ENCODE measurements at regions not wholly inside any gene's neighbourhood (a gene's known extent, or its start where the extent isn't known, plus 50 kb on each side); places are given as distances from the start of the nearest gene placed in this dataset.

DNA sequence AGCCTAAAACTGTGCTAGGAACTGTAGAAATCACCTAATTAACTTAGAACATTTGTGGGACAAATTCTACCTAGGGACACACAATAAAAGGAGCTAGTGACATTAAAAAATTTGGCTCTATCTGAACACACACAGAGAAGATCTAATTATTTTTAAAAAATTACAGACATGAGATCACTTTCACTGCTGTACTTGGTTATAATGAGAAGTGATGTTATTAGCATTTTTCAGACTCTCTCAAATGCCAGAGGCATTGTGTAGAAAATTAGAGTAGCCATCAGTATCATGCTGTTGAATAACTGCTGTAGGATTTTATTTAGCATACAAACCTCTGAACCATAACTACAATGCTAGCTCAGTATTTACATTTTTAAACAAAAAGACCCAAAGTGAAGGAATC lies 109.1 kb upstream of the ANK2 start:
- Histone ChIP-seq H3K36me3 (ENCODE audit: insufficient read depth, low read length) (no peaks in the 10 kb centered on the region), H2AFZ (ENCODE audit: low read depth, low read length) (no peak overlapping the region), H3K79me2 (replicated peaks; ENCODE audit: insufficient read depth, low read length) (no peaks in the 10 kb centered on the region), H3F3A (ENCODE audit: insufficient read depth, low read length, poor library complexity, severe bottlenecking) (no peaks in the 10 kb centered on the region), H3K9me3 (ENCODE audit: low read length) (no peaks in the 10 kb centered on the region), H3K27ac (ENCODE audit: low read length) (no peak overlapping the region), H3K9me2 (ENCODE audit: insufficient read depth, low read length) (no peaks in the 10 kb centered on the region), H4K20me1 (ENCODE audit: insufficient read depth) (no peaks in the 10 kb centered on the region), H3K4me2 (ENCODE audit: low read length) (no peak overlapping the region), H3K9ac (ENCODE audit: low read length) (no peak overlapping the region), H3K4me3 (ENCODE audit: low read length) (no peak overlapping the region), H3K27me3 (ENCODE audit: insufficient read depth, low read depth, low read length) (no peaks in the 10 kb centered on the region)
- TF ChIP-seq EZH2 (IDR thresholded peaks at IDR 0.05; ENCODE audit: borderline replicate concordance, insufficient read depth, low read length, poor library complexity, severe bottlenecking) (no peak), SMC3 (conservative IDR thresholded peaks at IDR 0.05; ENCODE audit: poor library complexity) (no peak), MXI1 (conservative IDR thresholded peaks at IDR 0.05; ENCODE audit: poor library complexity, severe bottlenecking) (no peak), CTCF (IDR thresholded peaks at IDR 0.05; ENCODE audit: poor library complexity, severe bottlenecking) (no peak)

DNA sequence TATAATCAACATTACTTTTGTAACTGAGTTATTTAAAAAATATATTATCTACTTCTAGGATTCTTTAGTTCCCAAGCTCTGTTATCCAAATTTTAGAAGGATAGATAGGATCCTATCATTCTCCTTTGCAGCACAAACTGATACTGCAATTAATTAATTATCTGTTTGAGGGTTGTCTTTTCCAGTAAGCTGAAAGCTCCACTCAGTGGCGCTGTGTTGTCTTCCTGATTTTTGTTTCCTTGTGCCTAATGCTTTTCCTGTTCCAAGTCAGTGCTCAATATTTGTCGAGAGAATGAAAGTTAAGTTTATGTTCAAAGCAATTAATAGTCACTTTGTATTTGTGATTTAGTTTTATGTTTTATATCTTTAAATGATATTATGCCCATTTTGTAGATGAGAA lies 107.4 kb upstream of the ANK2 start:
- no peak overlapping the region for H3K4me3 ChIP-seq (ENCODE audit: low read length)
- H3K27ac ChIP-seq (ENCODE audit: low read length): no peak overlapping the region
- H3K9ac ChIP-seq (ENCODE audit: low read length): no peak overlapping the region
- H3K36me3 ChIP-seq (ENCODE audit: insufficient read depth, low read length): no peaks in the 10 kb centered on the region
- H4K20me1 ChIP-seq (ENCODE audit: insufficient read depth): no peaks in the 10 kb centered on the region
- no peaks in the 10 kb centered on the region for H3K9me3 ChIP-seq (ENCODE audit: low read length)
- no peak for TF ChIP-seq EP300 (conservative IDR thresholded peaks at IDR 0.05; ENCODE audit: poor library complexity, severe bottlenecking)
- no peak for TF ChIP-seq EZH2 (IDR thresholded peaks at IDR 0.05; ENCODE audit: borderline replicate concordance, insufficient read depth, low read length, poor library complexity, severe bottlenecking)
- no peak for TF ChIP-seq SMC3 (conservative IDR thresholded peaks at IDR 0.05; ENCODE audit: poor library complexity)
- no peak for TF ChIP-seq RAD21 (conservative IDR thresholded peaks at IDR 0.05)
- no peak for TF ChIP-seq POLR2AphosphoS5 (IDR thresholded peaks at IDR 0.05)
- no peak for TF ChIP-seq TAF1 (IDR thresholded peaks at IDR 0.05; ENCODE audit: low read depth)
- no peak for TF ChIP-seq REST (IDR thresholded peaks at IDR 0.05; ENCODE audit: borderline replicate concordance)
- TF ChIP-seq CTCF (IDR thresholded peaks at IDR 0.05; ENCODE audit: poor library complexity, severe bottlenecking): no peak
- no peak for TF ChIP-seq MXI1 (conservative IDR thresholded peaks at IDR 0.05; ENCODE audit: poor library complexity, severe bottlenecking)
- H3F3A ChIP-seq (ENCODE audit: insufficient read depth, low read length, poor library complexity, severe bottlenecking): no peaks in the 10 kb centered on the region
- H3K9me2 ChIP-seq (ENCODE audit: insufficient read depth, low read length): no peaks in the 10 kb centered on the region
- no peak overlapping the region for H2AFZ ChIP-seq (ENCODE audit: low read depth, low read length)
- H3K79me2 ChIP-seq (replicated peaks; ENCODE audit: insufficient read depth, low read length): no peaks in the 10 kb centered on the region
- H3K27me3 ChIP-seq (ENCODE audit: insufficient read depth, low read depth, low read length): no peaks in the 10 kb centered on the region
- no peak overlapping the region for H3K4me2 ChIP-seq (ENCODE audit: low read length)

Data from neural cell (in vitro differentiated cells).